ENCODE measurements at regions not wholly inside any gene's neighbourhood (a gene's known extent, or its start where the extent isn't known, plus 50 kb on each side); places are given as distances from the start of the nearest gene placed in this dataset.

DNA sequence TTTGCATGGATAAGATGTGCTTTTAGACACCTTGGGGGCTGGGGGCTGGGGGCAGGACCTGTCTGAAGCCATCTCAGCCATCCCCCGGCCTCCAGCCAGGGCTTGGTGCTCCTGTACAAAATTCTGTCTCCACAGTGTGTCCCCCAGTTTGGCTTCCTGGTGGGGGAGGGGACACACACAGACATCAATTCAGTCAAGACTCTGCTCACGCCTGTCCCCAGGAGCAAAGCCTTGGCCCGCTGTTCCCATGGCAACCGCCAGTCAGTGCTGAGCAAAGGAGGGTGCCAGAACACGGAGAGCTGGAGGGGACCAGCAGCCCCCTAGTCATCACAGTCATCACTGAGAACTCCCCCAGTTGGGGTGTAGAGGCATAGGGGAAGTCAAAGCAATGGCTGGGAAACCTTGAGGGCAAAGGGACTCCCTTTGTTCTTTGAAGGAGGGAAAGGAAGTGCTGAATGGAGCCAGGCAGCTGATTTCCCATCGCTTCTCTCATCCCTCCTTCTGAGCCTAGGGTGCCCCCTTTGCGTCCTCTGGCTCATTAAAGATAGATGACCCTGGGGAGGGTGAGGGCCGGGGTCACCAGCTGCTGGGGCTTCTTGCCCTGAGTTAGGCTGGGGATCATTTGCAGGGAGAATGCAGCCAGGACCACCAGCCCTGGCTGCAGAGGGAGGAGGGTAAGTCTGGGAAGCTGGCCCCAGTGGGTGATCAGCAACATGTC is 134.9 kb upstream of the IPO9 start:
- Histone ChIP-seq H4K91ac (ENCODE audit: low read length) (peak overlapping the region; percentile 65), H2AFZ (ENCODE audit: low read depth, low read length) (no peak overlapping the region), H2AK5ac (ENCODE audit: low read length, severe bottlenecking) (no peak overlapping the region), H2BK15ac (ENCODE audit: low read depth, poor library complexity, severe bottlenecking) (no peak overlapping the region), H3K9ac (ENCODE audit: low read length) (no peak overlapping the region), H3K4me3 (ENCODE audit: insufficient read depth in 1 of 2, low read depth in 1 of 2, low read length in 2 of 2) (no peak overlapping the region), H3K4me1 (ENCODE audit: control insufficient read depth, insufficient read depth, low read depth, low read length) (peaks cover 29% of the 10 kb centered on the region), H2BK12ac (ENCODE audit: low read length in 2 of 2) (no peak overlapping the region), H2BK5ac (ENCODE audit: low read depth, low read length, poor library complexity, severe bottlenecking) (no peak overlapping the region), H3K27me3 (ENCODE audit: control insufficient read depth in 1 of 2, insufficient read depth in 1 of 2, low read length in 2 of 2) (no peaks in the 10 kb centered on the region), H3K27ac (ENCODE audit: low read length, poor library complexity, severe bottlenecking) (no peak overlapping the region), H4K8ac (ENCODE audit: low read length) (peak overlapping the region; percentile 22), H3K79me1 (replicated peaks; ENCODE audit: low read length, poor library complexity, severe bottlenecking) (peaks cover 45% of the 10 kb centered on the region), H3K9me3 (ENCODE audit: control insufficient read depth, low read length) (no peaks in the 10 kb centered on the region), H3K14ac (ENCODE audit: low read length in 2 of 2) (no peak overlapping the region), H2BK120ac (ENCODE audit: low read depth, low read length) (no peak overlapping the region), H3K23ac (ENCODE audit: low read length in 2 of 2) (no peak overlapping the region), H3K4me2 (ENCODE audit: low read length, poor library complexity, severe bottlenecking) (no peak overlapping the region), H3K4ac (ENCODE audit: low read depth in 1 of 2, low read length in 2 of 2) (no peak overlapping the region), H3K18ac (ENCODE audit: low read depth in 1 of 2, low read length in 2 of 2) (peak overlapping the region in 1 of 2 experiments; percentile 42), H3K36me3 (ENCODE audit: control insufficient read depth in 1 of 2, insufficient read depth in 2 of 2, low read depth in 1 of 2, low read length in 2 of 2) (peaks cover 0 to 34% of the 10 kb centered on the region in 2 experiments)
- no peak for DNase-seq
- WGBS, result 83% methylated on average over 8 of the region's 8 CpGs

DNA sequence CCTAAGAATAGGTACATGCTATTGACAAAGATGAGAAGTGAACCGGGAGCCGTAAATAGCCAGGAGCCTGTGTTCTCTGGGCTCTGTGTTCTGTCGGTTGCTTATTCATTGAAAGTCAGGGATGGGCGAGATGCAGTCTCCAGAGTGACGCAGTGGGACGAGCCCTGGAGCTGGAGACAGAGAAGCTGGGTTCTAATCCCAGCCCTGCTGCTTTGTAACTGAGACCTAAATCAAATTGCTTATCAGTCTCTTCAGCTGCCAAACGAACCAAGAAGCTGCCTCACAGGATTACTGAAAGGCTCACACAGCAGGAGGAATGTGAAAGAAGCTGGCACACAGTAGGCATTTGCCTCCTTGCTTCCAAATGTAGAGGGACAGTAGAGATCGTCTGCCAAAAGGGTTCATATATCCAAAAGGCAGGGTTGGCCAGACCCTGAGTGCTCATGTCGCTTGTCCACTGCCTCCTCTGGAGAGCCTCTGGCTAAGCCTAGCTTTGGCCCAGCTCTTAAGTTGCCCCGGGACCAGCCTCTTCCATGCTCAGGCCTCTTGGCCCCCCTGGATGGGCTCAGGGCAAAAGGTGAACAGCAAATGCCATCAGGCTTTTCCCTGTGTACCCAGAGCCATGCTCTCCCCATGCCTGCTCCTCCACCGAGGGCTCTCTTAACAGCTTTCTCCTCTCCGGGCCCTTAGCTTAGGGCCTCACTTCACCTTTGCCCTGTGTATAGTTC is 134.2 kb upstream of the IPO9 start:
- Histone ChIP-seq H3K9me3 (ENCODE audit: control insufficient read depth, low read length) (no peaks in the 10 kb centered on the region), H2AK5ac (ENCODE audit: low read length, severe bottlenecking) (no peak overlapping the region), H3K4me1 (ENCODE audit: control insufficient read depth, insufficient read depth, low read depth, low read length) (peaks cover 29% of the 10 kb centered on the region), H3K9ac (ENCODE audit: low read length) (no peak overlapping the region), H3K4me3 (ENCODE audit: insufficient read depth in 1 of 2, low read depth in 1 of 2, low read length in 2 of 2) (no peak overlapping the region), H4K8ac (ENCODE audit: low read length) (no peak overlapping the region), H2AFZ (ENCODE audit: low read depth, low read length) (no peak overlapping the region), H2BK5ac (ENCODE audit: low read depth, low read length, poor library complexity, severe bottlenecking) (no peak overlapping the region), H2BK120ac (ENCODE audit: low read depth, low read length) (no peak overlapping the region), H3K79me1 (replicated peaks; ENCODE audit: low read length, poor library complexity, severe bottlenecking) (peaks cover 40% of the 10 kb centered on the region), H3K27me3 (ENCODE audit: control insufficient read depth in 1 of 2, insufficient read depth in 1 of 2, low read length in 2 of 2) (no peaks in the 10 kb centered on the region), H2BK12ac (ENCODE audit: low read length in 2 of 2) (no peak overlapping the region), H3K27ac (ENCODE audit: low read length, poor library complexity, severe bottlenecking) (no peak overlapping the region), H3K4me2 (ENCODE audit: low read length, poor library complexity, severe bottlenecking) (no peak overlapping the region), H3K36me3 (ENCODE audit: control insufficient read depth in 1 of 2, insufficient read depth in 2 of 2, low read depth in 1 of 2, low read length in 2 of 2) (peaks cover 0 to 32% of the 10 kb centered on the region in 2 experiments), H3K23ac (ENCODE audit: low read length in 2 of 2) (no peak overlapping the region), H4K91ac (ENCODE audit: low read length) (no peak overlapping the region), H2BK15ac (ENCODE audit: low read depth, poor library complexity, severe bottlenecking) (peak overlapping the region; percentile 65), H3K18ac (ENCODE audit: low read depth in 1 of 2, low read length in 2 of 2) (peak overlapping the region in 1 of 2 experiments; percentile 42), H3K4ac (ENCODE audit: low read depth in 1 of 2, low read length in 2 of 2) (no peak overlapping the region), H3K14ac (ENCODE audit: low read length in 2 of 2) (no peak overlapping the region)
- no peak for DNase-seq
- WGBS, result 89% methylated on average over 12 of the region's 12 CpGs

DNA sequence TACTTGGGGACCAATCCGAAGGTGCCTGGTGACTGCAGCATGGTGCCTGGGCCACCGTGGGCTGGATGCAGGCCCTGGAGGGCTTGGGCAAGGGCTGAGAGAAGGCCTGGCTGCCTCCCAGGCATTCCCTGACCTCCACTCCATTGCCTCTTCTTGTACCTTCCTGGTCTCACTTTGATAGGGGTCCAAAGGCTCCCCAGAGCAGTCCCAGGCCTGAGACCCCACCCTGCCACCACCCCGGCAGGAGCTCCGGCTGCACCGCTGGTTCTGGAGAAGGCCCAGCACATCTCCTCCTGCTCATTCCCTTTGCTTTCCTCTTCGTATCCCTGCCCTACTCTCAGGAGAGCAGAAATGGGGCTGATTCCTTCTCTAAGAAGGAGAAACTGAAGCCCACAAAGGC is 133.3 kb upstream of the IPO9 start:
- H3K14ac ChIP-seq (ENCODE audit: low read length in 2 of 2), result peak overlapping the region in 1 of 2 experiments; percentile 26
- peak overlapping the region in 1 of 2 experiments; percentile 25 for H2BK12ac ChIP-seq (ENCODE audit: low read length in 2 of 2)
- peak overlapping the region in 1 of 2 experiments; percentile 34 for H3K4me3 ChIP-seq (ENCODE audit: insufficient read depth in 1 of 2, low read depth in 1 of 2, low read length in 2 of 2)
- peaks cover 38% of the 10 kb centered on the region for H3K79me1 ChIP-seq (replicated peaks; ENCODE audit: low read length, poor library complexity, severe bottlenecking)
- peak overlapping the region; percentile 48 for H2BK5ac ChIP-seq (ENCODE audit: low read depth, low read length, poor library complexity, severe bottlenecking)
- H3K4me2 ChIP-seq (ENCODE audit: low read length, poor library complexity, severe bottlenecking), result no peak overlapping the region
- H2AK5ac ChIP-seq (ENCODE audit: low read length, severe bottlenecking), result peak overlapping the region; percentile 84
- H3K9me3 ChIP-seq (ENCODE audit: control insufficient read depth, low read length), result no peaks in the 10 kb centered on the region
- H4K91ac ChIP-seq (ENCODE audit: low read length), result peak overlapping the region; percentile 43
- peak overlapping the region; percentile 4 to 45 for H3K18ac ChIP-seq (ENCODE audit: low read depth in 1 of 2, low read length in 2 of 2)
- peaks cover 0 to 32% of the 10 kb centered on the region in 2 experiments for H3K36me3 ChIP-seq (ENCODE audit: control insufficient read depth in 1 of 2, insufficient read depth in 2 of 2, low read depth in 1 of 2, low read length in 2 of 2)
- H3K23ac ChIP-seq (ENCODE audit: low read length in 2 of 2), result no peak overlapping the region
- H3K4me1 ChIP-seq (ENCODE audit: control insufficient read depth, insufficient read depth, low read depth, low read length), result peaks cover 29% of the 10 kb centered on the region
- H2BK120ac ChIP-seq (ENCODE audit: low read depth, low read length), result no peak overlapping the region
- peak overlapping the region; percentile 79 for H3K27ac ChIP-seq (ENCODE audit: low read length, poor library complexity, severe bottlenecking)
- no peak overlapping the region for H2BK15ac ChIP-seq (ENCODE audit: low read depth, poor library complexity, severe bottlenecking)
- H3K4ac ChIP-seq (ENCODE audit: low read depth in 1 of 2, low read length in 2 of 2), result no peak overlapping the region
- H4K8ac ChIP-seq (ENCODE audit: low read length), result no peak overlapping the region
- no peaks in the 10 kb centered on the region for H3K27me3 ChIP-seq (ENCODE audit: control insufficient read depth in 1 of 2, insufficient read depth in 1 of 2, low read length in 2 of 2)
- DNase-seq, result no peak
- no peak overlapping the region for H2AFZ ChIP-seq (ENCODE audit: low read depth, low read length)
- H3K9ac ChIP-seq (ENCODE audit: low read length), result peak overlapping the region; percentile 66
- WGBS, result 96% methylated on average over 6 of the region's 6 CpGs

DNA sequence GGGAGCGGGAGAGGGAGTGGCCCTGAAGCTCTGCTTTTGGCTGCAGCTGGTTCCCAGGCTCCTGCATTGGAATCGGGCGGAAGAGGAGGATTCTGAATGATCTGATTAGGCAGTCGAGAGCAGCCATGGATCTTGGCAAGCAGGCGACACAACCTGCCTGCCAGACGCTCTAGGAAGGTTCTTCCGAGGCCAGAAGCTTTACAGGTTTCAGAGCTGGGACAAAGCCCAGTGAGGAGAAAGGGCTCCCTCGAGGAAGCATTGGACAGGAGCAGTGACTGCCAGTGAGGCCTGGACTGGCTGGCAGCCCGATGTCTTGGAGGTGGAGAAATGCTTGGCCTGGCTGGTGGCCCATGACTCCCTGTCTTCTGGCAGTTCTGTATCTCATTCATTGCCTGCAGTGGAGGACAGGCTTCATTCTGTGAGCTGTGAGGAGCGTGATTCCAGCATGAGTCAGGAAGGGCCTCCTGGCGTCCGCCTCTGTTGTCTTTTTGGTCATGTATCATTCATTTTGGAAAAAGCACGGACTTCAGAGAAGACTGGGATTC is 132.7 kb upstream of the IPO9 start:
- peak overlapping the region in 1 of 2 experiments; percentile 35 for H3K14ac ChIP-seq (ENCODE audit: low read length in 2 of 2)
- peak overlapping the region; percentile 66 for H3K9ac ChIP-seq (ENCODE audit: low read length)
- WGBS, result 64% methylated on average over 13 of the region's 13 CpGs
- peak overlapping the region in 1 of 2 experiments; percentile 64 for H3K18ac ChIP-seq (ENCODE audit: low read depth in 1 of 2, low read length in 2 of 2)
- no peak overlapping the region for H3K4ac ChIP-seq (ENCODE audit: low read depth in 1 of 2, low read length in 2 of 2)
- no peak overlapping the region for H2AFZ ChIP-seq (ENCODE audit: low read depth, low read length)
- H2BK5ac ChIP-seq (ENCODE audit: low read depth, low read length, poor library complexity, severe bottlenecking), result peak overlapping the region; percentile 50
- H3K79me1 ChIP-seq (replicated peaks; ENCODE audit: low read length, poor library complexity, severe bottlenecking), result peaks cover 34% of the 10 kb centered on the region
- H3K27ac ChIP-seq (ENCODE audit: low read length, poor library complexity, severe bottlenecking), result peak overlapping the region; percentile 79
- peaks cover 0 to 29% of the 10 kb centered on the region in 2 experiments for H3K36me3 ChIP-seq (ENCODE audit: control insufficient read depth in 1 of 2, insufficient read depth in 2 of 2, low read depth in 1 of 2, low read length in 2 of 2)
- H3K4me2 ChIP-seq (ENCODE audit: low read length, poor library complexity, severe bottlenecking), result no peak overlapping the region
- peak overlapping the region; percentile 19 for H4K8ac ChIP-seq (ENCODE audit: low read length)
- no peaks in the 10 kb centered on the region for H3K27me3 ChIP-seq (ENCODE audit: control insufficient read depth in 1 of 2, insufficient read depth in 1 of 2, low read length in 2 of 2)
- H2BK15ac ChIP-seq (ENCODE audit: low read depth, poor library complexity, severe bottlenecking), result no peak overlapping the region
- DNase-seq, result peak; percentile 79
- peak overlapping the region in 1 of 2 experiments; percentile 38 for H2BK12ac ChIP-seq (ENCODE audit: low read length in 2 of 2)
- H3K4me1 ChIP-seq (ENCODE audit: control insufficient read depth, insufficient read depth, low read depth, low read length), result peaks cover 29% of the 10 kb centered on the region
- H3K23ac ChIP-seq (ENCODE audit: low read length in 2 of 2), result no peak overlapping the region
- no peak overlapping the region for H2BK120ac ChIP-seq (ENCODE audit: low read depth, low read length)
- H3K4me3 ChIP-seq (ENCODE audit: insufficient read depth in 1 of 2, low read depth in 1 of 2, low read length in 2 of 2), result peak overlapping the region in 1 of 2 experiments; percentile 34
- H4K91ac ChIP-seq (ENCODE audit: low read length), result no peak overlapping the region
- peak overlapping the region; percentile 38 for H2AK5ac ChIP-seq (ENCODE audit: low read length, severe bottlenecking)
- H3K9me3 ChIP-seq (ENCODE audit: control insufficient read depth, low read length), result no peaks in the 10 kb centered on the region

All from mesenchymal stem cell (in vitro differentiated cells and primary cell).